Gastrocnemius medialis (tissue), 4 donors: ENCODE measurements at regions not wholly inside any gene's neighbourhood (a gene's known extent, or its start where the extent isn't known, plus 50 kb on each side); places are given as distances from the start of the nearest gene placed in this dataset.

Experiments
- ATAC-seq, 2 donors: fragments of 150-250 bp; one replicate each; pipeline ENCODE4 v1.9.1; 2016
- DNase-seq, 2 donors: peaks; one replicate each; pipeline ENCODE4 v3.0.0-alpha.2; 2019
- H3K27ac ChIP-seq, 4 donors: fragments of 200-600 bp; sonication (generic); 1 replicate in 1 of 4; 2 replicates in 3 of 4; pipeline ENCODE4 v1.5.1; 2016 to 2018; ENCODE audit warnings: mild to moderate bottlenecking in 2 of 4, moderate library complexity in 1 of 4
- H3K27me3 ChIP-seq, 3 donors: fragments of 200-600 bp; sonication (generic) in 2 of 3; 1 replicate in 1 of 3; 2 replicates in 2 of 3; pipeline versions ENCODE4 v1.5.1 to v1.6.0; 2016 to 2019; ENCODE audit warnings: mild to moderate bottlenecking in 1 of 3, moderate library complexity in 1 of 3
- H3K36me3 ChIP-seq, 2 donors: fragments of 200-600 bp; sonication (generic) in 1 of 2; one replicate each; pipeline ENCODE4 v1.5.1; 2017 to 2018
- H3K4me1 ChIP-seq, 2 donors: fragments of 200-600 bp; sonication (generic) in 1 of 2; one replicate each; pipeline ENCODE4 v1.5.1; 2016 to 2017; ENCODE audit warnings: mild to moderate bottlenecking in 2 of 2
- H3K4me3 ChIP-seq, 4 donors: fragments of 200-600 bp; sonication (generic) in 3 of 4; 1 replicate in 1 of 4; 2 replicates in 3 of 4; pipeline ENCODE4 v1.5.1; 2016 to 2019; ENCODE audit warnings: mild to moderate bottlenecking in 2 of 4
- H3K9me3 ChIP-seq, 3 donors: fragments of 200-600 bp; sonication (generic) in 2 of 3; 1 replicate in 1 of 3; 2 replicates in 2 of 3; pipeline ENCODE4 v1.5.1; 2016 to 2019
- POLR2A ChIP-seq, 2 donors: fragments of 450-650 bp; IDR thresholded peaks; one replicate each; pipeline ENCODE4 v1.6.1; 2017; ENCODE audit warnings: antibody characterized with exemption in 2 of 2, mild to moderate bottlenecking in 2 of 2, moderate library complexity in 2 of 2
- in situ Hi-C, 4 donors: fragments of 200-750 bp; cut with MboI; loops; one replicate each; pipeline versions ENCODE4 v1.15.0 to v1.8.0; 2017; ENCODE audit warnings: low sequenced_read_pairs in 4 of 4
- intact Hi-C: fragments of 100-400 bp; cut with DNase I; formaldehyde crosslinking; loops from one replicate; pipeline ENCODE4 v1.15.1; 2023; ENCODE audit warnings: low total_unique reads
- TF ChIP-seq, protein P1 (sequence below), 5 experiments: fragments of 450-650 bp in 3 of 5; fragments of 200-600 bp in 2 of 5; sonication (generic) in 2 of 5; IDR thresholded peaks in 4 of 5; conservative IDR thresholded peaks in 1 of 5; 1 replicate in 4 of 5; 2 replicates in 1 of 5; pipeline ENCODE4 v1.5.1; 2016 to 2019; ENCODE audit warnings: antibody characterized with exemption in 5 of 5, mild to moderate bottlenecking in 3 of 5, moderate library complexity in 3 of 5

GRCh38 chr1:55694310-55694801, 479.2 kb upstream of the USP24 start:
- Histone ChIP-seq H3K36me3 (no peaks in the 10 kb centered on the region), H3K4me1 (peaks cover 21 to 35% of the 10 kb centered on the region in 2 donors), H3K27ac (peak overlapping the region; percentile 10 to 52 (median 43)), H3K9me3 (no peaks in the 10 kb centered on the region), H3K4me3 (no peak overlapping the region), H3K27me3 (no peaks in the 10 kb centered on the region)
- ATAC-seq: peak; percentile 91 to 95
- intact Hi-C loops: loop anchor here (10.0 kb wide), 1 partner anchor 560 kb away; no protein-coding TSS in a partner anchor
- peak; percentile 54 to 74 for DNase-seq
- in situ Hi-C loops: loop anchor here in 1 of 4 donors (25.0 kb wide), 1 partner anchor 893 kb away; the partner anchor contains the start of gene PLPP3
- TF ChIP-seq POLR2A (IDR thresholded peaks at IDR 0.05): no peak
- TF ChIP-seq, protein P1, sequence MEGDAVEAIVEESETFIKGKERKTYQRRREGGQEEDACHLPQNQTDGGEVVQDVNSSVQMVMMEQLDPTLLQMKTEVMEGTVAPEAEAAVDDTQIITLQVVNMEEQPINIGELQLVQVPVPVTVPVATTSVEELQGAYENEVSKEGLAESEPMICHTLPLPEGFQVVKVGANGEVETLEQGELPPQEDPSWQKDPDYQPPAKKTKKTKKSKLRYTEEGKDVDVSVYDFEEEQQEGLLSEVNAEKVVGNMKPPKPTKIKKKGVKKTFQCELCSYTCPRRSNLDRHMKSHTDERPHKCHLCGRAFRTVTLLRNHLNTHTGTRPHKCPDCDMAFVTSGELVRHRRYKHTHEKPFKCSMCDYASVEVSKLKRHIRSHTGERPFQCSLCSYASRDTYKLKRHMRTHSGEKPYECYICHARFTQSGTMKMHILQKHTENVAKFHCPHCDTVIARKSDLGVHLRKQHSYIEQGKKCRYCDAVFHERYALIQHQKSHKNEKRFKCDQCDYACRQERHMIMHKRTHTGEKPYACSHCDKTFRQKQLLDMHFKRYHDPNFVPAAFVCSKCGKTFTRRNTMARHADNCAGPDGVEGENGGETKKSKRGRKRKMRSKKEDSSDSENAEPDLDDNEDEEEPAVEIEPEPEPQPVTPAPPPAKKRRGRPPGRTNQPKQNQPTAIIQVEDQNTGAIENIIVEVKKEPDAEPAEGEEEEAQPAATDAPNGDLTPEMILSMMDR (IDR thresholded peaks at IDR 0.05 in 4 of 5, conservative IDR thresholded peaks at IDR 0.05 in 1 of 5): no peak

DNA sequence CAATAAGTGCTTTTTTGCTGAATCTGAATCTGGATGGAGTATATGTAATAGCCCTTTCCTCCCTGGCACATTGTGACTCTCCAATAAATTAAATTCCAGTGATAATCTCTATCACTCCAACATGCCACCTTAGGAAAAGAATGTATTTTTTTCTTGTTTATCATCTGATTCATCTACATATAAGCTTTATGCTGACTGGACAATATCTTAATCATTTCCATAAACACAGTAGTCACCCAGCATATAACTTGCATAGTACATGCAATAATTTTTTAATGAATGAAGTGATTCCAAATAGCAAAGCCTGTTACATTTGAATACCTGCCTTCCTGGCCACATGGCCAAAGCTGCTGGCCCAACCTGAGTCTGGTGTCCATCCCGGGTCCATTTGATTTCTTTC, 477.6 kb upstream of the USP24 start:
- intact Hi-C loops: loop anchor here (10.0 kb wide), 1 partner anchor 562 kb away; no protein-coding TSS in a partner anchor
- Histone ChIP-seq H3K27me3 (no peaks in the 10 kb centered on the region), H3K9me3 (no peaks in the 10 kb centered on the region), H3K36me3 (no peaks in the 10 kb centered on the region), H3K4me3 (no peak overlapping the region), H3K27ac (no peak overlapping the region), H3K4me1 (peaks cover 21 to 35% of the 10 kb centered on the region in 2 donors)
- in situ Hi-C loops: loop anchor here in 1 of 4 donors (25.0 kb wide), 1 partner anchor 895 kb away; the partner anchor contains the start of gene PLPP3
- TF ChIP-seq POLR2A (IDR thresholded peaks at IDR 0.05): no peak
- TF ChIP-seq, protein P1 (IDR thresholded peaks at IDR 0.05 in 4 of 5, conservative IDR thresholded peaks at IDR 0.05 in 1 of 5): no peak
- ATAC-seq (no peak), DNase-seq (no peak)

- Histone ChIP-seq H3K4me1 (peaks cover 9 to 18% of the 10 kb centered on the region in 2 donors), H3K9me3 (no peaks in the 10 kb centered on the region), H3K36me3 (no peaks in the 10 kb centered on the region), H3K27me3 (no peaks in the 10 kb centered on the region), H3K4me3 (no peak overlapping the region), H3K27ac (no peak overlapping the region)
- TF ChIP-seq, protein P1 (IDR thresholded peaks at IDR 0.05 in 4 of 5, conservative IDR thresholded peaks at IDR 0.05 in 1 of 5): no peak
- no peak for TF ChIP-seq POLR2A (IDR thresholded peaks at IDR 0.05)
- DNase-seq: peak in 1 of 2 donors; percentile 34
- peak in 1 of 2 donors; percentile 31 for ATAC-seq
- intact Hi-C loops: loop anchor here (10.0 kb wide), 1 partner anchor 564 kb away; no protein-coding TSS in a partner anchor
- in situ Hi-C loops: loop anchor here in 1 of 4 donors (25.0 kb wide), 1 partner anchor 897 kb away; the partner anchor contains the start of gene PLPP3
Observed at GRCh38 chr1:55690366-55690765, 475.2 kb upstream of the USP24 start.

DNA sequence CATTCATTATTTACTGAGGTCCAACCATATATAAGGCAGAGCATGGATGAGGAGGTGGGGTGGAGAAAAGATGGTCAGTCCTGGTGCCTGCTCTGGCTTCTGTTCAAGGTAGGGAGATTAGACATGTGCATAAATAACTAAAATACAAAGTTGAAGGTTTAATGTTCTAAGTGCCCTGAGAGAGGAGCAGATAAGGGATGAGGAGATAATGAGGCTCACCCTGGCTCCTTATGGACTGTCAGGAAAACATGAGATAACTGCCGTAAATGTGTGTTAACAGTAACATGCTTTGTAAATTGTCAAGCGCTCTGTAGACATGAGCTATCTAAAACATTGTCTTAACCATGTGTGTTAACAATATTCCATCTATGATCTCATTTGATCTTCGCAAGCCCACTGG, 474.6 kb upstream of the USP24 start:
- Histone ChIP-seq H3K4me3 (no peak overlapping the region), H3K4me1 (peaks cover 9 to 12% of the 10 kb centered on the region in 2 donors), H3K36me3 (no peaks in the 10 kb centered on the region), H3K9me3 (no peaks in the 10 kb centered on the region), H3K27me3 (no peaks in the 10 kb centered on the region), H3K27ac (no peak overlapping the region)
- in situ Hi-C loops (loop anchor here in 1 of 4 donors (25.0 kb wide), 1 partner anchor 898 kb away; the partner anchor contains the start of gene PLPP3), intact Hi-C loops (loop anchor here (10.0 kb wide), 1 partner anchor 565 kb away; no protein-coding TSS in a partner anchor)
- ATAC-seq: no peak
- TF ChIP-seq, protein P1 (IDR thresholded peaks at IDR 0.05 in 4 of 5, conservative IDR thresholded peaks at IDR 0.05 in 1 of 5): no peak
- no peak for TF ChIP-seq POLR2A (IDR thresholded peaks at IDR 0.05)
- no peak for DNase-seq
